SH-SY5Y (cell line): ENCODE measurements at regions not wholly inside any gene's neighbourhood (a gene's known extent, or its start where the extent isn't known, plus 50 kb on each side); places are given as distances from the start of the nearest gene placed in this dataset.

ENCODE experiments used
- GATA2 ChIP-seq: IDR thresholded peaks from 2 replicates; pipeline ENCODE4 v1.6.1; 2011; ENCODE audit warnings: mild to moderate bottlenecking, low read depth, low read length
- GATA3 ChIP-seq: IDR thresholded peaks from 2 replicates; pipeline ENCODE4 v1.6.1; 2011; ENCODE audit warnings: low read depth, mild to moderate bottlenecking, low read length, moderate library complexity

- no peak for TF ChIP-seq GATA2
- TF ChIP-seq GATA3: no peak
Measured at GRCh38 chr12:30415777-30416176, 279.9 kb downstream of the IPO8 start.
